BE2C (cell line): ENCODE measurements at regions not wholly inside any gene's neighbourhood (a gene's known extent, or its start where the extent isn't known, plus 50 kb on each side); places are given as distances from the start of the nearest gene placed in this dataset.

Experiments
- DNase-seq: peaks from one replicate; pipeline ENCODE4 v3.0.0-alpha.2; 2020
- H3K27me3 ChIP-seq: fragments of 250-450 bp; sonication (Bioruptor Pico); 2 replicates; pipeline ENCODE4 v1.5.1; 2020; ENCODE audit warnings: mild to moderate bottlenecking
- H3K36me3 ChIP-seq: fragments of 250-450 bp; sonication (Bioruptor Pico); 2 replicates; pipeline ENCODE4 v1.5.1; 2020; ENCODE audit warnings: mild to moderate bottlenecking
- H3K4me1 ChIP-seq: fragments of 250-450 bp; sonication (Bioruptor Pico); 2 replicates; pipeline ENCODE4 v1.5.1; 2020
- H3K4me3 ChIP-seq: 2 replicates; pipeline ENCODE4 v1.5.1; 2011; ENCODE audit warnings: low read depth, low read length
- H3K9me3 ChIP-seq: fragments of 250-450 bp; sonication (Bioruptor Pico); 2 replicates; pipeline ENCODE4 v1.5.1; 2020
- CTCF ChIP-seq: IDR thresholded peaks from 2 replicates; pipeline ENCODE4 v1.5.1; 2012; ENCODE audit warnings: mild to moderate bottlenecking, low read depth, low read length

- DNase-seq = no peak
- TF ChIP-seq CTCF = no peak
- Histone ChIP-seq H3K9me3 (no peaks in the 10 kb centered on the region), H3K36me3 (no peaks in the 10 kb centered on the region), H3K27me3 (no peaks in the 10 kb centered on the region), H3K4me3 (no peak overlapping the region), H3K4me1 (no peaks in the 10 kb centered on the region)
Observed at GRCh38 chr2:49861821-49862220, 707.5 kb upstream of the FSHR start.

DNA sequence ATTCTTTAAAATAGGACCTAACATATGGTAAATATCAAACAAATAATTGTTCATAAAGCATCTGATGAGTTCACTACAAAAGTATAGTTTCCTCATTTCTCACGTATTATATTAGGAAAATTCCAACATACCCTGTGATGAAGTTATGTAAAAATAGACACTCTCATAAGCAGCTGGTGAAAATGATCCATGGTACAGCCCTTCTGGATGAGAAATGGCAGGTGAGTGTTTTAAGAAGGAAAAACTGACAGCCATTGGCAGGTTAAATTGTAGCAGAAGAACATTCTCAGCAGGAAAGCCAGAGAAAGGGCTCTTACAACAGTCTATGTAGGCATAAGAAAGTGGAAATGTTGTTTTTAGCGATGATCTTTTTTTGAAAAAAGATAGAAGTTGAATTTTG lies 706.5 kb upstream of the FSHR start:
- DNase-seq = no peak
- Histone ChIP-seq H3K9me3 (no peaks in the 10 kb centered on the region), H3K27me3 (no peaks in the 10 kb centered on the region), H3K4me3 (no peak overlapping the region), H3K4me1 (no peaks in the 10 kb centered on the region), H3K36me3 (no peaks in the 10 kb centered on the region)
- TF ChIP-seq CTCF = no peak

- no peak overlapping the region for H3K4me3 ChIP-seq
- H3K36me3 ChIP-seq = no peaks in the 10 kb centered on the region
- no peak for DNase-seq
- H3K4me1 ChIP-seq = no peaks in the 10 kb centered on the region
- H3K27me3 ChIP-seq = no peaks in the 10 kb centered on the region
- H3K9me3 ChIP-seq = no peaks in the 10 kb centered on the region
- no peak for TF ChIP-seq CTCF
Observed at GRCh38 chr2:49860170-49860569, 705.9 kb upstream of the FSHR start.

DNA sequence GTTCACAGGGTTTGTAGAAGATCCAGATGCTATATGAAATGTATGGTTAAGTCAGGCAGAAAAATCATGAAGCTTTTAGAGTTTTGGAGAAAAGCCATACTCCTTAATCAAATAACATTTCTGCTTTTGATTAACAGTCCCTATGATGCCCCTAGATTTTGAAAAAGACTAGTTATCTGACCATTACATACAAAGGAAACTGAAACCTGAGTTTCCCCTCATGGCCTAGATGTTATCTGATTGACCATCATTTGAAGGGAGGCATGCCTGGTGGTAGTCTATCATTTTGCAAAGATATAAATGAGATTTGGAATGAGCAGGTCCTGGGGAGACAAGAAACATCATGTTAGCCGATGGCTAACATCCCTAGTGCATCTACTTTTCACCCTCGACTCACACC lies 704.3 kb upstream of the FSHR start:
- Histone ChIP-seq H3K4me1 (no peaks in the 10 kb centered on the region), H3K4me3 (no peak overlapping the region), H3K36me3 (no peaks in the 10 kb centered on the region), H3K27me3 (no peaks in the 10 kb centered on the region), H3K9me3 (no peaks in the 10 kb centered on the region)
- no peak for TF ChIP-seq CTCF
- DNase-seq = no peak

DNA sequence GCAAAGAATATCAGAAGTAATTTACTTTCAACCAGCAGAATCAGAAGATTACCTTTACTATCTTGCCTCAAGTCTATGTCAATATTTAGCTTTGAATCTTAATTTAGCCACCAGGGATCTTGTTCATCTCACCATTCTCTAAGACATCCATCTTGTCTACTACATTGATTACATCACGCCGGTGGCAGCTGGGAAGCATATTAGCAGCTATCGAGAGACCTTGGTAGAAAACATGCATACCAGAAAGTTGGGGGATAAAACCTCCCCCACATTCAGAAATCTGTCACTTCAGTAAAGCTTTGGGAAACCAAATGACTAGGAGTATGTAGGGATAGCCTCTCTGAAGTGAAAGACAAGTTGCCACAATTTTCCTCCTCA lies 703.8 kb upstream of the FSHR start:
- Histone ChIP-seq H3K4me3 (no peak overlapping the region), H3K9me3 (no peaks in the 10 kb centered on the region), H3K36me3 (no peaks in the 10 kb centered on the region), H3K4me1 (no peaks in the 10 kb centered on the region), H3K27me3 (no peaks in the 10 kb centered on the region)
- no peak for TF ChIP-seq CTCF
- peak; percentile 5 for DNase-seq

- TF ChIP-seq CTCF = no peak
- Histone ChIP-seq H3K36me3 (no peaks in the 10 kb centered on the region), H3K27me3 (no peaks in the 10 kb centered on the region), H3K4me3 (no peak overlapping the region), H3K4me1 (no peaks in the 10 kb centered on the region), H3K9me3 (no peaks in the 10 kb centered on the region)
- DNase-seq = no peak
Observed at GRCh38 chr2:49857371-49858112, 703.2 kb upstream of the FSHR start.
